Astrocyte of the spinal cord (primary cell): ENCODE measurements at regions not wholly inside any gene's neighbourhood (a gene's known extent, or its start where the extent isn't known, plus 50 kb on each side); places are given as distances from the start of the nearest gene placed in this dataset.

Experiments used
- DNase-seq: peaks from one replicate; pipeline ENCODE4 v3.0.0; 2011; ENCODE audit warnings: low read depth, low spot score
- H3K4me3 ChIP-seq: 2 replicates; pipeline ENCODE4 v1.5.1; 2011; ENCODE audit warnings: low read depth, mild to moderate bottlenecking, low read length, moderate library complexity
- CTCF ChIP-seq: IDR thresholded peaks from 2 replicates; pipeline ENCODE4 v1.5.1; 2012; ENCODE audit warnings: low read depth, mild to moderate bottlenecking, low read length, inconsistent platforms
- in situ Hi-C: cut with HindIII; loops from 2 replicates; pipeline ENCODE4 v1.10.0; 2017; ENCODE audit warnings: low sequenced_read_pairs

GRCh38 chr6:105786890-105787655, 299.1 kb upstream of the PRDM1 start:
- no peak overlapping the region for H3K4me3 ChIP-seq
- no peak for DNase-seq
- in situ Hi-C loops: no loop called here
- no peak for TF ChIP-seq CTCF

- in situ Hi-C loops: no loop called here
- no peak overlapping the region for H3K4me3 ChIP-seq
- no peak for TF ChIP-seq CTCF
- no peak for DNase-seq
Measured at GRCh38 chr6:105786449-105786848, 299.7 kb upstream of the PRDM1 start.

GRCh38 chr6:105785066-105785811, 300.9 kb upstream of the PRDM1 start:
- in situ Hi-C loops: no loop called here
- H3K4me3 ChIP-seq: no peak overlapping the region
- no peak for DNase-seq
- no peak for TF ChIP-seq CTCF

- no peak overlapping the region for H3K4me3 ChIP-seq
Measured at GRCh38 chr6:105784179-105784578, 302.0 kb upstream of the PRDM1 start.

GRCh38 chr6:105783333-105783935, 302.7 kb upstream of the PRDM1 start:
- in situ Hi-C loops: no loop called here
- TF ChIP-seq CTCF: no peak
- no peak overlapping the region for H3K4me3 ChIP-seq

More at GRCh38 chr6:105784179-105784578, 302.0 kb upstream of the PRDM1 start:
- no peak for DNase-seq
- no peak for TF ChIP-seq CTCF
- in situ Hi-C loops: no loop called here

GRCh38 chr6:105781915-105782314, 304.2 kb upstream of the PRDM1 start:
- in situ Hi-C loops: no loop called here
- DNase-seq: no peak
- no peak overlapping the region for H3K4me3 ChIP-seq
- TF ChIP-seq CTCF: no peak

More at GRCh38 chr6:105783333-105783935, 302.7 kb upstream of the PRDM1 start:
- DNase-seq: no peak
